ENCODE measurements at regions not wholly inside any gene's neighbourhood (a gene's known extent, or its start where the extent isn't known, plus 50 kb on each side); places are given as distances from the start of the nearest gene placed in this dataset.

DNA sequence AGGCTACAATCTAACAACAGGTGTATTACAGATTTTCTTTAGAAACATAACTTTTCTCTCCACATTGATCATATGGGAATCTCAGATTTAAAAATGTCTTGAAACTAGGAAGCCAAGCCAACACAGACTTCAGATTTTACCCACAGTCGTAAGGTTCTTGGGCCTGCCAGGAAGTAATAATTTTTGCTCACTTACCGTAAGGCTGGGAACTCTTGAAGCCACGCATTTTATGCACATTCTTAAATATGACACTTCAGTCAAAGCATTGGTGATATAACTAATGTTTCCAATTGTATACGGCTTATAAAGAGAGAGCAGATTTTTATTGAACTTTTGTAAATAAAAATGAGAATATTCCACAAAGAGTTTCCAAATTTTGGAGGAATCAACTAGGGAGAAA lies 328.9 kb upstream of the TRPC7 start:
- DNase-seq (ENCODE audit: low read depth in 3 of 3) = no peak

DNA sequence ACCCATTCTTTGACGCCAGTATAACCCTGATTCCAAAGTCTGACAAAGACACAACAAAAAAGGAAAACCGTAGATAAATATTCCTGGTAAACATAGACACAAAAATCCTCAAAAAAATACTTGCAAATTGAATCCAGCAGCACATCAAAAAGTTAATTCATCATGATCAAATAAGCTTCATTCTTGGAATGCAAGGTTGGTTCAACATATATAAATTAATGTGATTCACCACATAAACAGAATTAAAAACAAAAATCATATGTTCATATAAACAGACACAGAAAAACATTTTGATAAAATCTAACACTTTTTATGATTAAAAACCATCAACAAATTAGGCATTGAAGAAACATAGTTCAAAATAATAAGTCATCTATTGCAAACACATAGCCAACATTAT lies 324.2 kb upstream of the TRPC7 start:
- no peak for DNase-seq (ENCODE audit: low read depth in 3 of 3)

DNA sequence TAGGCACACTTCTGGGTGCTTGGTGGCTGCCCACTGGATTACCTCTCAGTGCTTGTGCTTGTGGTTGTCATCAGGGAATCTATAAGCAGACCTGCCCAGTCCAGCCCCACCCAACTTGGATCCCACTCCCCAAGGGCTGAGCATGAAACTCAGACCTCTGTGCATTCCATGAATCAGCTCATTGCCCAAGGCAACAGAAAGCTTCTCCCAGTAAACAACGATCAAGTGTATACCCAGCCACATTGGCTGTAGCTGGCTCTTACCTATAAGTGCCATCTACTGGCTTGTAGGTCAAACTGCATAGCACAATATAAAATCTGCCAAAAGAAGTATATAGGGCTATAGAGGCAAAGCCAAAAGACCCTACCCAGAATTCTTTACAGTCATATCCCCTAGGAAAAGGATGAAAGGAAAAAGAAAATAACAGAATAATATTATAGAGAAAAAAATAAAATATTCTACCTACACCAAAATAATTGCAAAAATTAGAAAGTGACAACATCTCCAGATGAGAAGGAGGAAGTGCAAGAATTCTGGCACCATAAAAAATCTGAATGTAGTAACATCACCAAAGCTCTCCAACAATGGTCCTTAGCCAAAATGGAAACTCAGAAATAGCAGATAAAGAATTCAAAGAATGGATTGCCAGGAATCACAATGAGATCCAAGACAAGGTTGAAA lies 321.0 kb upstream of the TRPC7 start:
- DNase-seq (ENCODE audit: low read depth in 3 of 3) = no peak

DNA sequence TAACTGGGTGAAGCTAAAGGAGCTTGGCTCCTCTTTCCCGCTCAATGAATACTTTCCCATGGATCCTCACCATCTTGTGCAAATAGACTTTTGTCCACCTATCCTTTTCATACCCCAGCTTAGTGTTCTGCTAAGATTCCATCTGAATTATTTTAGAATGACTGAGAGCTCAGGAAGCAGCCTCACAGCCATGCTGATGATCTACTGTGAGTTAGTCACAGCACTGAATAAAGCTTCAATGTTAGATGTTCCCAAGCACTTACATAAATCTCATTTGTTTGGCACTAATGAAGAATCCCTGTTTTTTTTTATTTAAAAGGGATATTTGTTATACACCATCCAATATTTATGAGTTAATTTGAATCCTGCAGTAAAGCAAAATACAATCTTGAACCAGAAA lies 317.6 kb upstream of the TRPC7 start:
- no peak for DNase-seq (ENCODE audit: low read depth in 3 of 3)

GRCh38 chr5:136679233-136679632 lies 313.9 kb upstream of the TRPC7 start:
- DNase-seq (ENCODE audit: low read depth in 3 of 3) = no peak

GRCh38 chr5:136677217-136677616 lies 311.9 kb upstream of the TRPC7 start:
- no peak for DNase-seq (ENCODE audit: low read depth in 3 of 3)

DNA sequence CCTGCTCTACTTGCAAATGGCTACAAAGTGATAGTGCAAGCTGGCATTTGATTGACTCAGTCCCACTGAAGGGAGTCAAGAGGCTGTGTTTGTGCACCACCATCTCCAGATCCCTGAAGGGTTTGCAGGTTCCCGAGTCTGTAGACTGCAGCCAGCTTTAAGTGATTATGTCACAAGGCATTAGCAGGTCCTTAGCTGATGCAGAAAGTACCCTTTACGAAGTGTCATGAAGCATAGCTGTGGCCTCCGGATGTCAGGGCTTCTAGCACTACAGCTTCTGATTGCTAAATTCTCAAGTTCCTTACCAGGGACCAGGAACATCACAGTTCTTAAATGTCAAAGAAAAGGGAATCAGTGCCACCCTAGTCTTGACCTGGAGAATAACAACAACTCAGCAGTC lies 311.3 kb upstream of the TRPC7 start:
- no peak for DNase-seq (ENCODE audit: low read depth in 3 of 3)

- no peak for DNase-seq (ENCODE audit: low read depth in 3 of 3)
Measured at GRCh38 chr5:136675769-136676168, 310.4 kb upstream of the TRPC7 start.

GRCh38 chr5:136674178-136674577 lies 308.8 kb upstream of the TRPC7 start:
- no peak for DNase-seq (ENCODE audit: low read depth in 3 of 3)

DNA sequence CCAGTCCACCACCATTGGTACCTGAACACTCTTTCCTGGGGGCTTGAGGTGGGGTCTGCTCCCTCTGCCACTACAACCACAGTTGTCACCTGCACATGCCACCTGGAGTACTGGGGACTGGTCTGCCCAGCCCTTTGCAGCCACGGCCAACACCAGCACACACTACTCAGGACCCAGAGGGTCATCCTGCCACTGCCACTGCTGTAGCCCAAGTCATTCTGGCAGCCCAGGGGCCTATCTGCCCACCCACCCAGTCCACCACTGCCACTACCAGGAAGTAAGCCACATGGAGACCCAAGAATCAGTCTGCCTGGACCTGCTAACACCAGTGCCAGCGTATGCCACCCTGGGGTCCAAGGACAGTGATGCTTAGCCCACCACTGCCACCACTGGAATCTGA lies 302.4 kb upstream of the TRPC7 start:
- DNase-seq (ENCODE audit: low read depth in 3 of 3) = no peak

- DNase-seq (ENCODE audit: low read depth in 3 of 3) = no peak
Measured at GRCh38 chr5:136666970-136667620, 301.8 kb upstream of the TRPC7 start.

DNA sequence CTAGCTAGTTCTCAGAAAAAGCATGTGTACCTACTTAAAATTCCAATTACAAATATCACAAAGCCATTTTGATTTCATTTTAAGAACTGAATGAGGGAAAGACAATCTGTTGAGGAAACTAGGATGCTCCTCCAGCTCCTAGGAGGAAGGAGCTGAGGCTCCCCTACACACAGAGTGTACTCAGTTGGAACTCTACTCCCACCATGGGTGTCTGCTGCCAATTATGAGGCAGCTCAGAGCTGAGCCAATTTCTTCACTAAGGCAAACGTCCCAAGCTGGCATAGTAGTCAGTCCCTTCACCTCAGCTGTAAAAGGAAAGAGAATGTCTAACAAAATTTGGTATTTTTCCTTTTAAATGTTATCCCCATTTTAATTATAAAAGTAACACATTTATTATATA lies 300.0 kb upstream of the TRPC7 start:
- no peak for DNase-seq (ENCODE audit: low read depth in 3 of 3)

DNA sequence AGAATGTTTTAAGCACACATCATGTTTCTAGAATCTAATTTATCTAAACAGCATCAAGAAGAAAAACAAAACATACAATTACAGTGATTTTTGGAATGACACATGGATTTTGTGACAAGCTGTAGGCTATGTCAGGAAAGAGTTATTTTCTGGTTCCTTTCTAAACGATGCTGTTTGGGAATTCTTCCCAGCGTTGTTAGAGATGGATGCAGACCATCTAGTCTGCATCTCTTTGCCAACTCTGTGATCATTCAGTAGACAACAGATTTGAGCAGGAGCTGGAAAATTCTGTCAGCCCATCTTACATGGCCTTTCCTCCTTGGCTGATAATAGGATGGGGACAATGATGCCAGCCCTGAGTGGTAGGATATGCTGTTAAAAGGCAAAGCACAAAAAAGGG lies 295.7 kb upstream of the TRPC7 start:
- no peak for DNase-seq (ENCODE audit: low read depth in 3 of 3)

DNA sequence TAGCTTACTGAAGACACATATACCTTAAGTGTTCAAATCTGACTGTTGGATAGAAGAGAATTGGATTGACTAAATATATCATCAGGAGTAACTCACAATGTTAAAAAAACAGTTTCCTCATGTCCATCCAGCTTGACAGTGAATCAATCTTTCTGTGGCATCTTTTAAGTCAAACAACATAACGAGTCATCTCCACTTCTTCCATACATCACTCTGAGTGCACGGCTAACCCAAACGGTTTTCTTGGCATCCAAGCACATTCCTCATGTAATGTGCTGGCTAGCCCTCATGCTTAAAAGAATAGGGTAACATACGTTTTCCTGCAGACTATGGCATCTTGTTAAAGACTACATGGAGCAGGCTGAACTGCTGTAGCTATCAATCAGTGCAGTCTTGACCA lies 291.5 kb upstream of the TRPC7 start:
- no peak for DNase-seq (ENCODE audit: low read depth in 3 of 3)

DNA sequence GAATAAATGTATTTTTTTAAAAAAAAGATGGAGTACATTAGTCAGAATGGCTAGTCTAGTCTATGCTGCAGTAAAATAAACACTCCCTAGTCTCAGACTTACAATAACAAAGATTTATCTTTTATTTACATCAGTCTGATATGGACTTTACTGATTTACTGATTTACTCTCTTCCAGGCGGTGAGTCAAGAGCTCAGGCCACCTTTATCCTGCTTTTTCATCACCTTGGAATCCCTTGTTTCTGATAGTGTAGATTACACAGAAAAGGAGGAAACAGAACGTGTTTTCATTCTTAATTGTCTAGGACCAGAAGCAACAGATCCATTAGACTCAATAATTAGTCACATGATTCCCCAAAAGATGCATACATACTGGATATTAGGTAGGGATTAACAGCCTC lies 290.1 kb upstream of the TRPC7 start:
- DNase-seq (ENCODE audit: low read depth in 3 of 3) = no peak

DNA sequence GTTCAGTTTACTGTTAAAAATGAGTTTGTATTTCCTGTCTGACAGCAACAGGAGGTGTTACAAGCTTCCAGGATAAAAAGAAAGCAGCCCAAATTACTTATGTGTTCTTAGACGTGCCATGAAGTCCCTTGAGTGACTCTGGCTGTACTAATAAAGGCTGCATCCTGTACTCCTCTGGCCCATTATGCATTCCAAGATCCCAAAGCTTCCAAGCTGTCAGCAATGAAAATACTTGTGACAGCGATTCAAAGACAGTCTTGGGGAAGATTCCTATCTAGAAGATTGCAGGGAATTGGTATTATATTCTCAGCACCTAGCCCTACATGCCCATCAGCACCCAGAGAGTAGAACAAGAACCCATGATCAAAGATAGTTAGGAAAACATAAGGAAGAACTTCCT lies 281.6 kb upstream of the TRPC7 start:
- DNase-seq (ENCODE audit: low read depth in 3 of 3) = no peak

DNA sequence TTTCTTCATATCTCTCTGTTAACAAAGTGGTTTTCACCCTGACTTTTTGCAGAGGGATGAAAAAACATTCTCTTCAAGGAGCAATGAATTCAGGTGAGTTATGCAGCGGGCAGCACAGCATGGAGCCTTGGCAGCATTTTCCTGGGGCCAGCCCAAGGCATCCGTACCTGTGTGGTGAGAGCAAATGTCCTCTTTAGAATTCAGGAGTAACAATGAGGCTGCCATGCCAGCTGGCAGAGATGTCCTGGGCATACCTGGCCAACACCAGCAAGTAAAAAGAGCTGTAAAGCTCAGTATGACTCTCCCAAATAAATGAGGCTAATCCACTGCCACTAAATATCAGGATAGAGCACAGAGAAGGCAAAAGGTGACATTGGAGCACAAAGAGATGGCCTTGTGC lies 277.6 kb upstream of the TRPC7 start:
- DNase-seq (ENCODE audit: low read depth in 3 of 3) = no peak

DNA sequence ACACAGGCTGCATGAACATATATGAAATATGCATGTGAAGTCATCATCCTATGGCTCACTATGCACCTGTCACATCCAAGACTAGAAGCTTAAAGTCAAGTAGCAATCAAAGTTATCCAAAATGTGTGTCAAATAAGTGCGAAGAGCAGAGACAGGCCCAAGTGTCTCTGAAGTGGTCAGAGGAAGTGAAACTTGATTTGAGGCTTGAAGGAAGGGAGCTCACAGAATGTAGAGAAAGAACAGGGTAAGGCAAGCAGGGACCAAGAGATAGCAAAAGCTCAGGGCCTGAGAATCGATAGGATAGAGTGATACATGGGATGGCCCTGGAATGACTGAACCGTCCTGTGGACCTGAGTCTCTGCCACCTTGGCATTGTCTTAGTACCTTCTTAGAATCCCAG lies 274.3 kb upstream of the TRPC7 start:
- DNase-seq (ENCODE audit: low read depth in 3 of 3) = no peak

- DNase-seq (ENCODE audit: low read depth in 3 of 3) = no peak
Measured at GRCh38 chr5:136638084-136638483, 272.7 kb upstream of the TRPC7 start.

- no peak for DNase-seq (ENCODE audit: low read depth in 3 of 3)
Measured at GRCh38 chr5:136636001-136636400, 270.7 kb upstream of the TRPC7 start.

DNA sequence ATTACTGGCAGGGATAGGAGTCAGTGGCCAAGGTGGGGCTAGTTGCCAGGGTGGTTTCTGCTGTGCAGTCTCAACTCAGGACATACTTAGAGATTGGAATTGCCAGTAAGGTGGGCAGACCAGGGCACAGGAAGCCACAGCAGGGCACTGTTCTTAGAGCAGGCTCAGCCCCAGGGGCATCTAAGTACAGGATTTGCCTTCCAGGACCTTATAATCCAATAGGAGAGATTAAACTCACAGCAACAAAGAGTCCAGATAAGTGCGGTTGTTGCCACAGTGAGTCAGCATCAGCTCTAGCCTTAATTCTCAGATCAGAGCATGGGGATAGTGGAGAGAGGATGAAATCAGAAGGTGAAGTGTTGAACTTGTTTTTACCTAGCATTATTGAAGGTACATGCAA lies 265.8 kb upstream of the TRPC7 start:
- no peak for DNase-seq (ENCODE audit: low read depth in 3 of 3)

DNA sequence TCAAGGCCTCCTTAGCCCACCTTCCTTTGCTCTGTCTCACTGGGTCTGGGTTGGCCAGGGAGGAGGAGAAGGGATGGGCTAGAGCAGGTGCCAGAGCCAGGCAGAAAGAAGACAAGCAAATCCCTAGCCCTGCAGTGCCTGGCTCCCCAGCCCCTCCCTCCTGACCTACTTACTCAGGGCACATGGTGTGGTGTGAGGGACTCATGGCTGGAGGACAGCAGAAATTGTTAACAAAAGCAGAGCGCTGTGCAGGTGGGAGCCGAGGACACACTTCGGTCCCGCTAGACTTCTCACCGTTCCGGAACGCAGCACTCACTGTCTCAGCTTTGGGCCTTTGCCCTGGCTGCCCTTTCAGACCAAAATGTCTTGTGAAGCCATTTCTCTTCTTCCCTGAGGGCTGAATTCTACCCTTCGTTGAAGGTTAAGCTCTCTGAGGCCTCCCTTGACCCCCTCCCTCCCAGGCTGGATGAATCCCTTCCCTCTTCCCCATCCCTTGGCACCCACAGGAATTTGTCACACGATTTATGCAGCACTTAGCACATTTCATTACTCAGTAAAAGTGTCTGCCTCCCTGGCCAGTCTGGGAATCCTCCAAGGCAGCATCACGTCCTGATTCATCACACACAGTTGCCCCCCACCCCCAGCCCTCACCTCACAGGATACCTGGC lies 263.9 kb upstream of the TRPC7 start:
- DNase-seq (ENCODE audit: low read depth in 3 of 3) = no peak

- DNase-seq (ENCODE audit: low read depth in 3 of 3) = no peak
Measured at GRCh38 chr5:136626531-136626930, 261.2 kb upstream of the TRPC7 start.
